C4-2B (cell line): ENCODE measurements at regions not wholly inside any gene's neighbourhood (a gene's known extent, or its start where the extent isn't known, plus 50 kb on each side); places are given as distances from the start of the nearest gene placed in this dataset.
"Not testable (repeated sequence)": the region's sequence is repeated elsewhere in the genome, so short reads cannot be mapped to it uniquely, and the experiment has no call there.

ENCODE experiments used
- ZFX ChIP-seq: fragments of 450-650 bp; IDR thresholded peaks from 2 replicates; pipeline ENCODE4 v1.6.1; 2017
- TF ChIP-seq, protein P1 (sequence below): fragments of 450-650 bp; conservative IDR thresholded peaks from 2 replicates; pipeline ENCODE4 v1.5.1; 2017; ENCODE audit warnings: mild to moderate bottlenecking

DNA sequence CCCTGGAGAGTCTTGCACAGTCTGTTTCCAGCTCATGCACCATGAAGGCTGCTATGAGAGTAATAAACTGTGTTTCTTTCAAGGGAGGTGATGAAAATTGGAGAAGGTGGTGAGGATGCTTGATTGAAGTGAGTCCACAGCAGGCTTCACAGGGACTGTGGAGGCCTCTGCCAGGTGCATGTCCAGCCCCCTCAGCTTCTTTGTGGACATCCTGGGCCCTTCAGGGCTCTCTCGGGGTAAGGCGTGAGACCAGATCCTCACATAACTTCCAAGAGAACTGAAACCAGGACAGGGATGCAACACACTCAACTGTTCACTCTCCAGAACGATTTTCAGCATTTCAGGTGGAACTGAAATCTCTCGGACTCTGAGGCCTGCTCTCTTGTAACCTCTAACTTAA lies 772.9 kb upstream of the TPTE start:
- TF ChIP-seq, protein P1, sequence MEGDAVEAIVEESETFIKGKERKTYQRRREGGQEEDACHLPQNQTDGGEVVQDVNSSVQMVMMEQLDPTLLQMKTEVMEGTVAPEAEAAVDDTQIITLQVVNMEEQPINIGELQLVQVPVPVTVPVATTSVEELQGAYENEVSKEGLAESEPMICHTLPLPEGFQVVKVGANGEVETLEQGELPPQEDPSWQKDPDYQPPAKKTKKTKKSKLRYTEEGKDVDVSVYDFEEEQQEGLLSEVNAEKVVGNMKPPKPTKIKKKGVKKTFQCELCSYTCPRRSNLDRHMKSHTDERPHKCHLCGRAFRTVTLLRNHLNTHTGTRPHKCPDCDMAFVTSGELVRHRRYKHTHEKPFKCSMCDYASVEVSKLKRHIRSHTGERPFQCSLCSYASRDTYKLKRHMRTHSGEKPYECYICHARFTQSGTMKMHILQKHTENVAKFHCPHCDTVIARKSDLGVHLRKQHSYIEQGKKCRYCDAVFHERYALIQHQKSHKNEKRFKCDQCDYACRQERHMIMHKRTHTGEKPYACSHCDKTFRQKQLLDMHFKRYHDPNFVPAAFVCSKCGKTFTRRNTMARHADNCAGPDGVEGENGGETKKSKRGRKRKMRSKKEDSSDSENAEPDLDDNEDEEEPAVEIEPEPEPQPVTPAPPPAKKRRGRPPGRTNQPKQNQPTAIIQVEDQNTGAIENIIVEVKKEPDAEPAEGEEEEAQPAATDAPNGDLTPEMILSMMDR = not testable (repeated sequence)
- TF ChIP-seq ZFX = not testable (repeated sequence)
